Spleen (tissue), 11 donors: ENCODE measurements at regions not wholly inside any gene's neighbourhood (a gene's known extent, or its start where the extent isn't known, plus 50 kb on each side); places are given as distances from the start of the nearest gene placed in this dataset.

Experiments
- DNase-seq: peaks from one replicate; pipeline ENCODE4 v3.0.0-alpha.2; 2020
- H3K27ac ChIP-seq, 8 donors: fragments of 200-600 bp; sonication (generic) in 7 of 8; 1 replicate in 4 of 8; 2 replicates in 4 of 8; pipeline versions ENCODE4 v1.5.0 to v1.8.0; 2016 to 2021; ENCODE audit warnings: inconsistent platforms in 4 of 8, mild to moderate bottlenecking in 4 of 8, moderate library complexity in 1 of 8
- H3K27me3 ChIP-seq, 7 donors: fragments of 200-600 bp; sonication (generic) in 6 of 7; replicated peaks in 1 of 7; 1 replicate in 4 of 7; 2 replicates in 3 of 7; pipeline versions ENCODE4 v1.5.0 to v1.8.0; 2016 to 2021; ENCODE audit warnings: inconsistent platforms in 3 of 7, mild to moderate bottlenecking in 1 of 7
- H3K36me3 ChIP-seq, 6 donors: fragments of 200-600 bp; sonication (generic) in 5 of 6; 1 replicate in 4 of 6; 2 replicates in 2 of 6; pipeline versions ENCODE4 v1.5.0 to v1.8.0; 2016 to 2021; ENCODE audit warnings: inconsistent platforms in 2 of 6
- H3K4me1 ChIP-seq, 6 donors: fragments of 200-600 bp; sonication (generic) in 5 of 6; 1 replicate in 3 of 6; 2 replicates in 3 of 6; pipeline versions ENCODE4 v1.5.0 to v1.8.0; 2016 to 2021; ENCODE audit warnings: inconsistent platforms in 3 of 6
- H3K4me3 ChIP-seq, 8 donors: fragments of 200-600 bp; sonication (generic) in 7 of 8; 1 replicate in 4 of 8; 2 replicates in 4 of 8; pipeline versions ENCODE4 v1.5.0 to v1.8.0; 2016 to 2021; ENCODE audit warnings: inconsistent platforms in 4 of 8, mild to moderate bottlenecking in 4 of 8, moderate library complexity in 2 of 8
- H3K9me3 ChIP-seq, 8 donors: fragments of 200-600 bp; sonication (generic) in 7 of 8; 1 replicate in 4 of 8; 2 replicates in 4 of 8; pipeline versions ENCODE4 v1.5.0 to v1.8.0; 2016 to 2021; ENCODE audit warnings: inconsistent platforms in 4 of 8
- CTCF ChIP-seq, 11 experiments: fragments of 200-600 bp in 7 of 11; fragments of 450-650 bp in 4 of 11; sonication (generic) in 4 of 11; IDR thresholded peaks in 8 of 11; conservative IDR thresholded peaks in 3 of 11; 1 replicate in 7 of 11; 2 replicates in 4 of 11; pipeline versions ENCODE4 v1.4.0 to v1.8.0; 2016 to 2021; ENCODE audit warnings: antibody characterized with exemption in 11 of 11, inconsistent platforms in 4 of 11, mild to moderate bottlenecking in 1 of 11
- POLR2A ChIP-seq, 3 donors: fragments of 450-650 bp; IDR thresholded peaks; one replicate each; pipeline ENCODE4 v1.5.1; 2017; ENCODE audit warnings: antibody characterized with exemption in 3 of 3, mild to moderate bottlenecking in 1 of 3
- POLR2AphosphoS5 ChIP-seq, 3 donors: sonication (generic); formaldehyde crosslinking; IDR thresholded peaks; one replicate each; pipeline ENCODE4 v1.5.1; 2017; ENCODE audit warnings: antibody characterized with exemption in 3 of 3
- WGBS, 5 donors: extraction: QIAGEN DNeasy Blood & Tissue Kit in 3 of 5; methylation state at CpG; one replicate each; pipeline versions ENCODE4 v1.1.5 to v1.1.7; 2013 to 2018; 5-methylcytosine and 5-hydroxymethylcytosine counted together
- intact Hi-C: fragments of 100-400 bp; cut with DNase I; formaldehyde crosslinking; loops from one replicate; pipeline ENCODE4 v1.15.0; 2023; ENCODE audit warnings: low total_unique reads
- donor health status: healthy with polysubstance abuse.
- donor health status: DM: no; HTN: no; CAD: no; lungs with moderate emphysema.
- donor health status: DM: no; HTN: no; CAD: no.
- donor health status: Bipolar disorder and iron deficiency.
- donor health status: healthy.
- donor health status: DM: no; HTN: no; CAD: no.
- donor health status: DM: yes; HTN: yes; CAD: no.

DNA sequence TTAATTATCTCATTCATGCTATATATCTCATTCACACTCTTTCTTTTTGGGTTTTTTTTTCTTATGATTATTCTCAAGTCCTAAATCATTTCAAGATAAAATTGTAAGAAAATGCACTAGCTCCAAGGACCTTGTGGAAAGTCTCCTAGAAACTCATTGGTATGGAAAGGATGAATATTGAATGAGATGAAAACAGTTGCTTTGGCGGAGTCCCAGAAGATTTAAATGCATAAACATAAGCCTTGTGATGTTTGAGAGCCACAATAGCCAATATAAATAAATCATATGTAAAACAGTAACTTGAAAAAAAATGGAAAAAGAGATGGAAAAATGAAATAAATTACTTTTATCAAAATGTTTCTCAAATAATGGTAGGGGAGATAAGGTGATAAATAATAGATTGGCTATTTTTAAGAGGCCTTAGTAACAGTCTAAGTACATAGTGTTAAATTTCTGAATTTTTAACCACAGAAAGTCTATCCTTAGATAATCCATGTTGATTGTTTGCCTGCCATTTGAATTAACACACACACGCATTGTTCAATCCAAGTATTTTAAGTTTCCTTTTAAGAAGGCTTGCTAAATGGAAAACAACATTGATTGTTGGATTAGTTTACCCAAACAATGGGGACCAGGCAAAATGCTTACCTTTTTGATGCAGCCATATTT lies 81.1 kb upstream of the CD2AP start:
- no peaks in the 10 kb centered on the region for H3K4me1 ChIP-seq
- H3K27me3 ChIP-seq = no peaks in the 10 kb centered on the region
- H3K27ac ChIP-seq = no peak overlapping the region
- no peak overlapping the region for H3K4me3 ChIP-seq
- DNase-seq = no peak
- 91 to 98% (median 95%) methylated on average over 2 of the region's 2 CpGs for WGBS, 5 donors
- no peaks in the 10 kb centered on the region for H3K36me3 ChIP-seq
- H3K9me3 ChIP-seq = peaks cover 0 to 11% (median 7%) of the 10 kb centered on the region in 8 donors
- intact Hi-C loops = no loop called here
- no peak for TF ChIP-seq CTCF (IDR thresholded peaks at IDR 0.05 in 8 of 11, conservative IDR thresholded peaks at IDR 0.05 in 3 of 11)
- no peak for TF ChIP-seq POLR2A (IDR thresholded peaks at IDR 0.05)
- no peak for TF ChIP-seq POLR2AphosphoS5 (IDR thresholded peaks at IDR 0.05)

DNA sequence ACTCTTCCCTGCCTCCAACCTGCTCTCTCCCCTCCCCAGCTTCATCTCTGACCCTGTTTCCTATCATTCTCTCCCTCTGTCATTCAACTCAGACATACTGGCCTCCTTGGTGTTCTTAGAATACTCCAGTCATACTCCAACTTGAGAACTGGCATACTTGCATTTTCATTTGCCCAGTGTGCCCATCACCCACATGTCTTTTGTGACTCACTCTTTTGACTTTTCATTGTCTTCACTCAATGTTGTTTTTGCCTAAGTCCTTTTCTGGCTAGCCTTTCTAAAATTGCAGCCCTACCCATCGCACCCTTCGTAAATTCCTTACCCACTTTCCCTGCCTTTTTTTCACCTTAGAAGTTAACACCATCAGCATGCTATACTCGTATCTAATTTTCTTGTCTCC lies 77.0 kb upstream of the CD2AP start:
- TF ChIP-seq POLR2A (IDR thresholded peaks at IDR 0.05) (no peak), POLR2AphosphoS5 (IDR thresholded peaks at IDR 0.05) (no peak), CTCF (IDR thresholded peaks at IDR 0.05 in 8 of 11, conservative IDR thresholded peaks at IDR 0.05 in 3 of 11) (no peak)
- 89 to 95% (median 93%) methylated on average over 3 of the region's 3 CpGs for WGBS, 5 donors
- H3K36me3 ChIP-seq = no peaks in the 10 kb centered on the region

DNA sequence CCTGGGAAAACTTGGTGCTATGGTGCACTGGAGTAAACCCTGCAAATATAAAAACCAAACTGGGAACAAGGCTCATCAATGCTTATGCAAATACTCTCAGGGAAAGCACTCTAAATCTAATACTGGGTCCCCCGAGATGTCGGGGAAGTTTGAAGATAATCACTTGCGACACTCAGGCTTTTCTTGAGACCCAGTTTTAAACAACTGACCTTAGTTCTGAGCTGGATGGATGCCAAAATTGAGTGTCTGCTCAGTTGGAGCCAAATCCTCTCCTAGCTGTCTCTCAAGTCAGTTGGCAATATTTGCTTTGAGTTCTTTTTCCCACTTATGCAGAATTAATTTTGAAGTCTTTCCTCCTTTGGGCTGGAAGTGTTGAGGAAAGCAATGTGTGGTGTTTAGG lies 75.5 kb upstream of the CD2AP start:
- H3K4me3 ChIP-seq = no peak overlapping the region
- no peak overlapping the region for H3K27ac ChIP-seq
- H3K9me3 ChIP-seq = no peaks in the 10 kb centered on the region
- 71 to 85% (median 75%) methylated on average over 3 of the region's 3 CpGs for WGBS, 5 donors
- no peaks in the 10 kb centered on the region for H3K4me1 ChIP-seq
- intact Hi-C loops = no loop called here
- TF ChIP-seq POLR2A (IDR thresholded peaks at IDR 0.05) (no peak), POLR2AphosphoS5 (IDR thresholded peaks at IDR 0.05) (no peak), CTCF (IDR thresholded peaks at IDR 0.05 in 8 of 11, conservative IDR thresholded peaks at IDR 0.05 in 3 of 11) (no peak)
- DNase-seq = no peak
- no peaks in the 10 kb centered on the region for H3K36me3 ChIP-seq
- H3K27me3 ChIP-seq = no peaks in the 10 kb centered on the region

More for the DNA sequence above, 77.0 kb upstream of the CD2AP start:
- intact Hi-C loops = no loop called here
- Histone ChIP-seq H3K4me1 (no peaks in the 10 kb centered on the region), H3K27me3 (no peaks in the 10 kb centered on the region), H3K9me3 (no peaks in the 10 kb centered on the region), H3K4me3 (no peak overlapping the region), H3K27ac (no peak overlapping the region)
- DNase-seq = no peak

- Histone ChIP-seq H3K27me3 (no peaks in the 10 kb centered on the region), H3K9me3 (no peaks in the 10 kb centered on the region), H3K27ac (no peak overlapping the region), H3K4me1 (no peaks in the 10 kb centered on the region), H3K36me3 (no peaks in the 10 kb centered on the region), H3K4me3 (no peak overlapping the region)
- WGBS, 5 donors = 88 to 94% (median 91%) methylated on average over 2 of the region's 2 CpGs
- no peak for TF ChIP-seq POLR2A (IDR thresholded peaks at IDR 0.05)
- no peak for TF ChIP-seq CTCF (IDR thresholded peaks at IDR 0.05 in 8 of 11, conservative IDR thresholded peaks at IDR 0.05 in 3 of 11)
- no peak for TF ChIP-seq POLR2AphosphoS5 (IDR thresholded peaks at IDR 0.05)
- DNase-seq = no peak
- intact Hi-C loops = no loop called here
These were observed 74.5 kb upstream of the CD2AP start for GRCh38 chr6:47403056-47403455.
